Panc1 (cell line): ENCODE measurements at regions not wholly inside any gene's neighbourhood (a gene's known extent, or its start where the extent isn't known, plus 50 kb on each side); places are given as distances from the start of the nearest gene placed in this dataset.

Source experiments
- ATAC-seq: fragments of 200-7000 bp; cut with Tn5 transposase; 2 replicates; pipeline ENCODE4 v1.9.1; 2020; ENCODE audit warnings: mild to moderate bottlenecking, moderate library complexity
- BruUV-seq: library from RNA; stranded (reverse); fragments of 400-500 nt; replicated peaks from 2 replicates; lab custom pipeline; 2021; lab: Mats Ljungman, UMichigan
- CTCF ChIA-PET: fragments of 300-600 bp; sonication (Branson Sonifier 250); formaldehyde crosslinking; loops from one replicate; lab custom pipeline; 2022; ENCODE audit warnings: antibody characterized with exemption; lab: Charles Lee
- POLR2A ChIA-PET: fragments of 300-600 bp; sonication (Branson Sonifier 250); formaldehyde crosslinking; loops from one replicate; lab custom pipeline; 2022; ENCODE audit warnings: antibody characterized with exemption; lab: Charles Lee
- DNase-seq: peaks from one replicate; pipeline ENCODE4 v3.0.0-alpha.2; 2010; ENCODE audit warnings: low read depth, low spot score
- H3K27ac ChIP-seq: 2 replicates; pipeline ENCODE4 v1.5.1; 2011; ENCODE audit warnings: mild to moderate bottlenecking, low read length, inconsistent platforms
- H3K27me3 ChIP-seq: fragments of 200-500 bp; sonication (Bioruptor generic); 2 replicates; pipeline ENCODE4 v1.6.0; 2014; ENCODE audit warnings: low read length, inconsistent platforms; ENCODE audit not compliant: control insufficient read depth, insufficient read depth
- H3K36me3 ChIP-seq: fragments of 200-500 bp; sonication (Bioruptor generic); 2 replicates; pipeline ENCODE4 v1.5.1; 2014; ENCODE audit warnings: inconsistent platforms, mild to moderate bottlenecking, low read length, moderate library complexity; ENCODE audit not compliant: control insufficient read depth, insufficient read depth
- H3K4me1 ChIP-seq: 2 replicates; pipeline ENCODE4 v1.5.1; 2011; ENCODE audit warnings: inconsistent platforms, mild to moderate bottlenecking, low read length, moderate library complexity; ENCODE audit not compliant: control insufficient read depth, insufficient read depth
- H3K4me3 ChIP-seq, 2 experiments: 2 replicates each; pipeline ENCODE4 v1.5.1; 2011 to 2012; ENCODE audit warnings: low read depth in 2 of 2, low read length in 2 of 2, mild to moderate bottlenecking in 2 of 2, inconsistent platforms in 1 of 2, moderate library complexity in 1 of 2
- H3K9me3 ChIP-seq: fragments of 200-500 bp; sonication (Bioruptor generic); 2 replicates; pipeline ENCODE4 v1.5.1; 2014; ENCODE audit warnings: low read depth, mild to moderate bottlenecking, inconsistent platforms, low read length, moderate library complexity; ENCODE audit not compliant: control insufficient read depth, insufficient read depth
- CTCF ChIP-seq: fragments of 450-650 bp; IDR thresholded peaks from 2 replicates; pipeline ENCODE4 v1.5.1; 2017; ENCODE audit warnings: mild to moderate bottlenecking
- POLR2AphosphoS5 ChIP-seq: IDR thresholded peaks from 2 replicates; pipeline ENCODE4 v1.6.1; 2012; ENCODE audit warnings: mild to moderate bottlenecking, low read depth, low read length, moderate library complexity
- REST ChIP-seq, 2 experiments: IDR thresholded peaks; 2 replicates each; pipeline ENCODE4 v1.6.1; 2011 to 2012; ENCODE audit warnings: low read depth in 2 of 2, control low read depth in 1 of 2, low read length in 1 of 2, mild to moderate bottlenecking in 1 of 2, moderate library complexity in 1 of 2; ENCODE audit not compliant: insufficient read depth in 1 of 2
- SIN3A ChIP-seq: IDR thresholded peaks from 2 replicates; pipeline ENCODE4 v1.6.1; 2012; ENCODE audit warnings: low read depth, mild to moderate bottlenecking, low read length, moderate library complexity, borderline replicate concordance; ENCODE audit not compliant: insufficient read depth
- TCF7L2 ChIP-seq: IDR thresholded peaks from 2 replicates; pipeline ENCODE4 v1.6.1; 2011; ENCODE audit warnings: mild to moderate bottlenecking, low read depth, low read length, inconsistent platforms
- in situ Hi-C: cut with HindIII; loops from 2 replicates; pipeline ENCODE4 v1.10.0; 2016; ENCODE audit warnings: low sequenced_read_pairs, low pct_unique_long_range_greater_than_20kb
- intact Hi-C: fragments of 100-400 bp; cut with micrococcal nuclease; formaldehyde crosslinking; loops from one replicate; pipeline ENCODE4 v1.10.0; 2022; ENCODE audit not compliant: unreplicated experiment

GRCh38 chr21:43348801-43349261, 78.1 kb downstream of the SIK1 start:
- in situ Hi-C loops (no loop called here), intact Hi-C loops (no loop called here)
- H3K27me3 ChIP-seq: no peaks in the 10 kb centered on the region
- ChIA-PET CTCF (no interaction called here), POLR2A (no interaction called here)
- no peaks in the 10 kb centered on the region for H3K36me3 ChIP-seq
- TF ChIP-seq TCF7L2 (no peak), POLR2AphosphoS5 (no peak), CTCF (no peak)
- no peak for ATAC-seq
- H3K4me3 ChIP-seq: no peak overlapping the region
- H3K27ac ChIP-seq: no peak overlapping the region
- BruUV-seq: no TSS peak
- DNase-seq: no peak
- H3K9me3 ChIP-seq: no peaks in the 10 kb centered on the region
- H3K4me1 ChIP-seq: peaks cover 13% of the 10 kb centered on the region

GRCh38 chr21:43348170-43348766, 78.7 kb downstream of the SIK1 start:
- H3K36me3 ChIP-seq: no peaks in the 10 kb centered on the region
- H3K27me3 ChIP-seq: no peaks in the 10 kb centered on the region
- CTCF ChIA-PET: no interaction called here

More at GRCh38 chr21:43348170-43348766, 78.7 kb downstream of the SIK1 start:
- intact Hi-C loops (no loop called here), in situ Hi-C loops (no loop called here)
- Histone ChIP-seq H3K4me1 (peaks cover 19% of the 10 kb centered on the region), H3K27ac (no peak overlapping the region), H3K4me3 (no peak overlapping the region), H3K9me3 (no peaks in the 10 kb centered on the region)
- no TSS peak for BruUV-seq
- ATAC-seq (no peak), DNase-seq (no peak)
- no peak for TF ChIP-seq CTCF
- TF ChIP-seq TCF7L2: no peak
- no peak for TF ChIP-seq REST (IDR thresholded peaks at IDR 0.05; ENCODE audit: insufficient read depth in 1 of 2, low read depth in 2 of 2, low read length in 1 of 2)
- TF ChIP-seq SIN3A: no peak
- no peak for TF ChIP-seq POLR2AphosphoS5
- POLR2A ChIA-PET: no interaction called here
